HepG2 (cell line): ENCODE measurements at regions not wholly inside any gene's neighbourhood (a gene's known extent, or its start where the extent isn't known, plus 50 kb on each side); places are given as distances from the start of the nearest gene placed in this dataset.

Experiments used
- ATAC-seq: fragments of 200-7000 bp; cut with Tn5 transposase; 3 replicates; pipeline ENCODE4 v1.9.1; 2020; ENCODE audit warnings: mild to moderate bottlenecking, moderate library complexity
- BruUV-seq: library from RNA; stranded (reverse); fragments of 400-500 nt; replicated peaks from 2 replicates; lab custom pipeline; 2021; lab: Mats Ljungman, UMichigan
- CTCF ChIA-PET: fragments of 300-600 bp; formaldehyde crosslinking; extraction: SDS; loops from one replicate; lab custom pipeline; 2021; ENCODE audit warnings: low total read pairs, inconsistent platforms, low intra/inter-chr PET ratio; lab: Yijun Ruan, JAX
- POLR2A ChIA-PET: fragments of 350-600 bp; sonication (Branson Sonifier 250); formaldehyde crosslinking; loops from one replicate; lab custom pipeline; 2020; ENCODE audit warnings: antibody characterized with exemption, inconsistent platforms; lab: Yijun Ruan, JAX
- DNase-seq: peaks from one replicate; pipeline ENCODE4 v3.0.0-alpha.2; 2015; ENCODE audit warnings: low spot score
- FAIRE-seq: peaks from 3 replicates; lab custom pipeline; 2011; peaks lifted over from hg19 to GRCh38; lab: Jason Lieb, UNC
- H2AFZ ChIP-seq: one replicate; pipeline ENCODE4 v1.6.1; 2011; ENCODE audit warnings: low read length, inconsistent platforms
- H3K27ac ChIP-seq: fragments of 300-600 bp; 3 replicates; pipeline ENCODE4 v1.8.0; 2011; ENCODE audit warnings: mixed run types, mild to moderate bottlenecking, mixed read lengths, low read length, inconsistent platforms; ENCODE audit not compliant: insufficient read depth; ENCODE audit errors: extremely low read length
- H3K27me3 ChIP-seq, 2 experiments: fragments of 200-600 bp in 1 of 2; 2 replicates in 1 of 2; 3 replicates in 1 of 2; pipeline versions ENCODE4 v1.6.0 to v1.8.0; 2011; ENCODE audit warnings: low read length in 2 of 2, mild to moderate bottlenecking in 2 of 2, moderate library complexity in 2 of 2, inconsistent platforms in 1 of 2; ENCODE audit not compliant: insufficient read depth in 2 of 2, control insufficient read depth in 1 of 2
- H3K36me3 ChIP-seq, 2 experiments: fragments of 200-600 bp in 1 of 2; replicated peaks in 1 of 2; 2 replicates in 1 of 2; 3 replicates in 1 of 2; pipeline versions ENCODE4 v1.5.1 to v1.8.0; 2011; ENCODE audit warnings: low read length in 2 of 2, inconsistent platforms in 1 of 2; ENCODE audit not compliant: insufficient read depth in 2 of 2, control insufficient read depth in 1 of 2
- H3K4me1 ChIP-seq: 2 replicates; pipeline ENCODE4 v1.5.1; 2012; ENCODE audit warnings: low read length, inconsistent platforms; ENCODE audit not compliant: insufficient read depth
- H3K4me2 ChIP-seq: 2 replicates; pipeline ENCODE4 v1.6.0; 2011; ENCODE audit warnings: low read depth, low read length, inconsistent platforms
- H3K4me3 ChIP-seq, 3 experiments: fragments of 200-600 bp in 1 of 3; sonication (generic), shearing (Covaris generic) in 1 of 3; replicated peaks in 1 of 3; 2 replicates each; pipeline ENCODE4 v1.5.1; 2011 to 2016; ENCODE audit warnings: low read length in 3 of 3, inconsistent platforms in 2 of 3, low read depth in 2 of 3, mild to moderate bottlenecking in 2 of 3, control low read depth in 1 of 3, mixed read lengths in 1 of 3; ENCODE audit not compliant: insufficient read depth in 1 of 3
- H3K79me2 ChIP-seq: one replicate; pipeline ENCODE4 v1.6.1; 2011; ENCODE audit warnings: low read length, inconsistent platforms; ENCODE audit not compliant: insufficient read depth
- H3K9ac ChIP-seq: 2 replicates; pipeline ENCODE4 v1.6.0; 2011; ENCODE audit warnings: mild to moderate bottlenecking, low read depth, low read length, inconsistent platforms; ENCODE audit not compliant: insufficient read depth
- H3K9me3 ChIP-seq: 2 replicates; pipeline ENCODE4 v1.5.1; 2012; ENCODE audit warnings: mild to moderate bottlenecking, low read length
- H4K20me1 ChIP-seq: 2 replicates; pipeline ENCODE4 v1.6.0; 2011; ENCODE audit warnings: inconsistent platforms, mild to moderate bottlenecking, low read length, moderate library complexity; ENCODE audit not compliant: insufficient read depth
- AKAP8 ChIP-seq: sonication (generic); formaldehyde crosslinking; IDR thresholded peaks from 2 replicates; pipeline ENCODE4 v1.5.1; 2020; ENCODE audit warnings: mild to moderate bottlenecking, missing genetic modification reagents
- ATF2 ChIP-seq: sonication (generic); formaldehyde crosslinking; IDR thresholded peaks from 2 replicates; pipeline ENCODE4 v1.4.0; 2020; ENCODE audit warnings: missing genetic modification reagents
- JUN ChIP-seq: sonication (generic); formaldehyde crosslinking; IDR thresholded peaks from 2 replicates; pipeline ENCODE4 v1.4.0; 2020; ENCODE audit warnings: mild to moderate bottlenecking, missing genetic modification reagents
- LRRFIP1 ChIP-seq: sonication (generic); formaldehyde crosslinking; conservative IDR thresholded peaks from 2 replicates; pipeline ENCODE4 v1.4.0; 2020; ENCODE audit warnings: missing genetic modification reagents
- NCOA1 ChIP-seq: sonication (generic); formaldehyde crosslinking; IDR thresholded peaks from 2 replicates; pipeline ENCODE4 v1.9.0; 2021; ENCODE audit warnings: missing genetic modification reagents
- RBM39 ChIP-seq: fragments of 200-400 bp; formaldehyde crosslinking; IDR thresholded peaks from one replicate; pipeline ENCODE4 v1.6.1; 2018; ENCODE audit warnings: antibody characterized with exemption, mild to moderate bottlenecking, low read depth, low read length; ENCODE audit not compliant: poor library complexity, severe bottlenecking
- THAP11 ChIP-seq: IDR thresholded peaks from 2 replicates; pipeline ENCODE4 v1.6.1; 2016; ENCODE audit warnings: missing biosample characterization, missing genetic modification reagents
- ZNF101 ChIP-seq: sonication (generic); formaldehyde crosslinking; IDR thresholded peaks from 2 replicates; pipeline ENCODE4 v1.4.0; 2020; ENCODE audit warnings: mild to moderate bottlenecking, low read depth, missing genetic modification reagents, borderline replicate concordance
- ZNF274 ChIP-seq: sonication (generic); formaldehyde crosslinking; IDR thresholded peaks from 2 replicates; pipeline ENCODE4 v1.5.1; 2020; ENCODE audit warnings: mild to moderate bottlenecking, missing genetic modification reagents
- ZNF281 ChIP-seq: sonication (generic); formaldehyde crosslinking; IDR thresholded peaks from 2 replicates; pipeline ENCODE4 v1.4.0; 2020; ENCODE audit warnings: missing genetic modification reagents, borderline replicate concordance
- ZNF317 ChIP-seq: sonication (generic); formaldehyde crosslinking; IDR thresholded peaks from 2 replicates; pipeline ENCODE4 v1.5.0; 2020; ENCODE audit warnings: mild to moderate bottlenecking, missing genetic modification reagents
- ZNF503 ChIP-seq: sonication (generic); formaldehyde crosslinking; IDR thresholded peaks from 2 replicates; pipeline ENCODE4 v1.4.0; 2020; ENCODE audit warnings: missing genetic modification reagents
- ZNF607 ChIP-seq: sonication (generic); formaldehyde crosslinking; IDR thresholded peaks from 2 replicates; pipeline ENCODE4 v1.5.1; 2020; ENCODE audit warnings: missing genetic modification reagents, mild to moderate bottlenecking, borderline replicate concordance
- ZNF709 ChIP-seq: sonication (generic); formaldehyde crosslinking; IDR thresholded peaks from 2 replicates; pipeline ENCODE4 v1.5.0; 2020; ENCODE audit warnings: mild to moderate bottlenecking, missing genetic modification reagents
- WGBS: methylation state at CpG from one replicate; pipeline ENCODE4 v1.1.6; 2017; ENCODE audit warnings: low lambda C conversion rate; 5-methylcytosine and 5-hydroxymethylcytosine counted together
- in situ Hi-C: cut with HindIII; loops from 2 replicates; pipeline ENCODE4 v1.10.0; 2017; ENCODE audit warnings: low pct_unique_long_range_greater_than_20kb; ENCODE audit not compliant: extremely low pct_ligation_motif_present
- intact Hi-C: fragments of 100-400 bp; cut with micrococcal nuclease; formaldehyde crosslinking; loops from one replicate; pipeline ENCODE4 v1.10.0; 2022; ENCODE audit not compliant: unreplicated experiment

- no peak for TF ChIP-seq ZNF503 (CRISPR knock-in tag)
- no peak for TF ChIP-seq ZNF281 (CRISPR knock-in tag)
- no peak for TF ChIP-seq RBM39
- TF ChIP-seq, all 625 proteins: peak for 0
Measured at GRCh38 chr22:27441706-27442475, 359.7 kb downstream of the MN1 start (continued).

- in situ Hi-C loops = no loop called here
- FAIRE-seq = no peak
- Histone ChIP-seq H3K9me3 (no peaks in the 10 kb centered on the region), H2AFZ (no peak overlapping the region), H3K4me2 (no peak overlapping the region), H3K4me1 (no peaks in the 10 kb centered on the region), H3K36me3 (no peaks in the 10 kb centered on the region), H3K79me2 (no peaks in the 10 kb centered on the region), H3K27me3 (0 out of 5 replicates have a peak, but pooled peaks cover 0 to 7% of the 10 kb centered on the region in 2 experiments), H3K4me3 (no peak overlapping the region), H4K20me1 (no peaks in the 10 kb centered on the region), H3K27ac (no peak overlapping the region), H3K9ac (no peak overlapping the region)
- DNase-seq = no peak
- no TSS peak for BruUV-seq
- ChIA-PET CTCF (no interaction called here), POLR2A (no interaction called here)
- no peak for ATAC-seq
- 28% methylated on average over 5 of the region's 7 CpGs for WGBS
- intact Hi-C loops = no loop called here
- TF ChIP-seq ZNF709 (CRISPR knock-in tag) (no peak), ZNF101 (CRISPR knock-in tag) (no peak), JUN (CRISPR knock-in tag) (no peak), ZNF317 (CRISPR knock-in tag) (no peak), ZNF607 (CRISPR knock-in tag) (no peak), NCOA1 (CRISPR knock-in tag) (no peak), AKAP8 (CRISPR knock-in tag) (no peak), LRRFIP1 (CRISPR knock-in tag) (no peak), ZNF274 (CRISPR knock-in tag) (no peak), ATF2 (no peak), THAP11 (CRISPR knock-in tag) (no peak)
Measured at GRCh38 chr22:27443306-27443705, 358.2 kb downstream of the MN1 start.
